MM.1S (cell line): ENCODE measurements at regions not wholly inside any gene's neighbourhood (a gene's known extent, or its start where the extent isn't known, plus 50 kb on each side); places are given as distances from the start of the nearest gene placed in this dataset.

ENCODE experiments used
- EZH2phosphoT487 ChIP-seq: fragments of 300-600 bp; sonication (generic); IDR thresholded peaks from 2 replicates; pipeline ENCODE4 v1.6.1; 2018; ENCODE audit warnings: antibody characterized with exemption, low read length
- TF ChIP-seq, protein P1 (sequence below): fragments of 300-600 bp; sonication (generic); IDR thresholded peaks from 2 replicates; pipeline ENCODE4 v1.5.1; 2016; ENCODE audit warnings: antibody characterized with exemption, low read length, mixed read lengths

GRCh38 chr18:15005313-15006130, 257.6 kb downstream of the ANKRD30B start:
- TF ChIP-seq EZH2phosphoT487, result no peak
- TF ChIP-seq, protein P1, sequence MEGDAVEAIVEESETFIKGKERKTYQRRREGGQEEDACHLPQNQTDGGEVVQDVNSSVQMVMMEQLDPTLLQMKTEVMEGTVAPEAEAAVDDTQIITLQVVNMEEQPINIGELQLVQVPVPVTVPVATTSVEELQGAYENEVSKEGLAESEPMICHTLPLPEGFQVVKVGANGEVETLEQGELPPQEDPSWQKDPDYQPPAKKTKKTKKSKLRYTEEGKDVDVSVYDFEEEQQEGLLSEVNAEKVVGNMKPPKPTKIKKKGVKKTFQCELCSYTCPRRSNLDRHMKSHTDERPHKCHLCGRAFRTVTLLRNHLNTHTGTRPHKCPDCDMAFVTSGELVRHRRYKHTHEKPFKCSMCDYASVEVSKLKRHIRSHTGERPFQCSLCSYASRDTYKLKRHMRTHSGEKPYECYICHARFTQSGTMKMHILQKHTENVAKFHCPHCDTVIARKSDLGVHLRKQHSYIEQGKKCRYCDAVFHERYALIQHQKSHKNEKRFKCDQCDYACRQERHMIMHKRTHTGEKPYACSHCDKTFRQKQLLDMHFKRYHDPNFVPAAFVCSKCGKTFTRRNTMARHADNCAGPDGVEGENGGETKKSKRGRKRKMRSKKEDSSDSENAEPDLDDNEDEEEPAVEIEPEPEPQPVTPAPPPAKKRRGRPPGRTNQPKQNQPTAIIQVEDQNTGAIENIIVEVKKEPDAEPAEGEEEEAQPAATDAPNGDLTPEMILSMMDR, result no peak
